Neural cell (in vitro differentiated cells): ENCODE measurements at regions not wholly inside any gene's neighbourhood (a gene's known extent, or its start where the extent isn't known, plus 50 kb on each side); places are given as distances from the start of the nearest gene placed in this dataset.

ENCODE experiments used
- H2AFZ ChIP-seq: fragments of 200-600, 300-800 bp; sonication (generic), shearing (Covaris generic); 2 replicates; pipeline ENCODE4 v1.6.0; 2014; ENCODE audit warnings: low read depth, mild to moderate bottlenecking, antibody characterized with exemption, low read length, moderate library complexity
- H3F3A ChIP-seq: fragments of 200-600 bp; shearing (Covaris generic); 2 replicates; pipeline ENCODE4 v1.6.1; 2016; ENCODE audit warnings: mild to moderate bottlenecking, moderate library complexity, mixed read lengths, antibody characterized with exemption, low read length; ENCODE audit not compliant: insufficient read depth, poor library complexity, severe bottlenecking
- H3K27ac ChIP-seq: fragments of 200-600, 300-800 bp; sonication (generic), shearing (Covaris generic); 2 replicates; pipeline ENCODE4 v1.5.1; 2014; ENCODE audit warnings: mild to moderate bottlenecking, low read length, moderate library complexity
- H3K27me3 ChIP-seq: fragments of 300-800, 200-600 bp; sonication (generic), shearing (Covaris generic); 2 replicates; pipeline ENCODE4 v1.6.0; 2014; ENCODE audit warnings: mild to moderate bottlenecking, low read depth, low read length, moderate library complexity; ENCODE audit not compliant: insufficient read depth
- H3K36me3 ChIP-seq: fragments of 300-800, 200-600 bp; sonication (generic), shearing (Covaris generic); 2 replicates; pipeline ENCODE4 v1.5.1; 2014; ENCODE audit warnings: mild to moderate bottlenecking, antibody characterized with exemption, low read length, moderate library complexity; ENCODE audit not compliant: insufficient read depth
- H3K4me2 ChIP-seq: fragments of 300-800, 200-600 bp; sonication (generic), shearing (Covaris generic); 2 replicates; pipeline ENCODE4 v1.6.0; 2014; ENCODE audit warnings: mild to moderate bottlenecking, low read length
- H3K4me3 ChIP-seq: fragments of 300-800, 200-600 bp; sonication (generic), shearing (Covaris generic); 2 replicates; pipeline ENCODE4 v1.5.1; 2014; ENCODE audit warnings: mild to moderate bottlenecking, low read length, moderate library complexity
- H3K79me2 ChIP-seq: fragments of 200-600 bp; shearing (Covaris generic); replicated peaks from 2 replicates; pipeline ENCODE4 v1.6.0; 2014; ENCODE audit warnings: mild to moderate bottlenecking, low read length, moderate library complexity; ENCODE audit not compliant: insufficient read depth
- H3K9ac ChIP-seq: fragments of 300-800, 200-600 bp; sonication (generic), shearing (Covaris generic); 2 replicates; pipeline ENCODE4 v1.6.1; 2016; ENCODE audit warnings: mild to moderate bottlenecking, low read length, mixed read lengths
- H3K9me2 ChIP-seq: fragments of 200-600 bp; shearing (Covaris generic); 2 replicates; pipeline ENCODE4 v1.6.1; 2016; ENCODE audit warnings: mild to moderate bottlenecking, low read length, mixed read lengths; ENCODE audit not compliant: insufficient read depth
- H3K9me3 ChIP-seq: fragments of 200-600, 300-800 bp; sonication (generic), shearing (Covaris generic); 2 replicates; pipeline ENCODE4 v1.6.1; 2016; ENCODE audit warnings: mild to moderate bottlenecking, mixed run types, low read length, moderate library complexity, mixed read lengths
- H4K20me1 ChIP-seq: fragments of 200-600 bp; shearing (Covaris generic); 2 replicates; pipeline ENCODE4 v1.6.1; 2016; ENCODE audit warnings: mild to moderate bottlenecking, mixed run types; ENCODE audit not compliant: insufficient read depth
- EP300 ChIP-seq: fragments of 450-650 bp; conservative IDR thresholded peaks from 2 replicates; pipeline ENCODE4 v1.6.1; 2014; ENCODE audit warnings: antibody characterized with exemption, mild to moderate bottlenecking, moderate library complexity; ENCODE audit not compliant: poor library complexity, severe bottlenecking
- EZH2 ChIP-seq: fragments of 200-600, 300-800 bp; shearing (Covaris generic), sonication (generic); IDR thresholded peaks from 2 replicates; pipeline ENCODE4 v1.6.1; 2014; ENCODE audit warnings: antibody characterized with exemption, low read length, borderline replicate concordance, mild to moderate bottlenecking; ENCODE audit not compliant: insufficient read depth, poor library complexity, severe bottlenecking
- MXI1 ChIP-seq: fragments of 450-650 bp; conservative IDR thresholded peaks from 2 replicates; pipeline ENCODE4 v1.6.1; 2014; ENCODE audit warnings: antibody characterized with exemption, mild to moderate bottlenecking; ENCODE audit not compliant: poor library complexity, severe bottlenecking
- POLR2AphosphoS5 ChIP-seq: IDR thresholded peaks from 2 replicates; pipeline ENCODE4 v1.6.1; 2012
- RAD21 ChIP-seq: fragments of 450-650 bp; conservative IDR thresholded peaks from 2 replicates; pipeline ENCODE4 v1.6.1; 2014; ENCODE audit warnings: antibody characterized with exemption, mild to moderate bottlenecking, moderate library complexity
- REST ChIP-seq: IDR thresholded peaks from 2 replicates; pipeline ENCODE4 v1.6.1; 2012; ENCODE audit warnings: borderline replicate concordance
- SMC3 ChIP-seq: fragments of 450-650 bp; conservative IDR thresholded peaks from 2 replicates; pipeline ENCODE4 v1.6.1; 2014; ENCODE audit warnings: antibody characterized with exemption, mild to moderate bottlenecking, moderate library complexity; ENCODE audit not compliant: poor library complexity
- TAF1 ChIP-seq: IDR thresholded peaks from 2 replicates; pipeline ENCODE4 v1.6.1; 2012; ENCODE audit warnings: low read depth
- TF ChIP-seq, protein P1 (sequence below): fragments of 450-650 bp; IDR thresholded peaks from 2 replicates; pipeline ENCODE4 v1.5.1; 2014; ENCODE audit warnings: antibody characterized with exemption, mild to moderate bottlenecking, moderate library complexity; ENCODE audit not compliant: poor library complexity, severe bottlenecking

- Histone ChIP-seq H3K27me3 (no peaks in the 10 kb centered on the region), H3K36me3 (no peaks in the 10 kb centered on the region), H3K79me2 (no peaks in the 10 kb centered on the region), H3F3A (no peaks in the 10 kb centered on the region), H3K9ac (no peak overlapping the region), H3K9me3 (no peaks in the 10 kb centered on the region), H4K20me1 (no peaks in the 10 kb centered on the region), H3K9me2 (no peaks in the 10 kb centered on the region), H3K4me3 (no peak overlapping the region), H3K27ac (no peak overlapping the region), H3K4me2 (no peak overlapping the region), H2AFZ (no peak overlapping the region)
- TF ChIP-seq POLR2AphosphoS5: no peak
These were observed 117.1 kb upstream of the IQSEC1 start for GRCh38 chr3:13190378-13190765.

DNA sequence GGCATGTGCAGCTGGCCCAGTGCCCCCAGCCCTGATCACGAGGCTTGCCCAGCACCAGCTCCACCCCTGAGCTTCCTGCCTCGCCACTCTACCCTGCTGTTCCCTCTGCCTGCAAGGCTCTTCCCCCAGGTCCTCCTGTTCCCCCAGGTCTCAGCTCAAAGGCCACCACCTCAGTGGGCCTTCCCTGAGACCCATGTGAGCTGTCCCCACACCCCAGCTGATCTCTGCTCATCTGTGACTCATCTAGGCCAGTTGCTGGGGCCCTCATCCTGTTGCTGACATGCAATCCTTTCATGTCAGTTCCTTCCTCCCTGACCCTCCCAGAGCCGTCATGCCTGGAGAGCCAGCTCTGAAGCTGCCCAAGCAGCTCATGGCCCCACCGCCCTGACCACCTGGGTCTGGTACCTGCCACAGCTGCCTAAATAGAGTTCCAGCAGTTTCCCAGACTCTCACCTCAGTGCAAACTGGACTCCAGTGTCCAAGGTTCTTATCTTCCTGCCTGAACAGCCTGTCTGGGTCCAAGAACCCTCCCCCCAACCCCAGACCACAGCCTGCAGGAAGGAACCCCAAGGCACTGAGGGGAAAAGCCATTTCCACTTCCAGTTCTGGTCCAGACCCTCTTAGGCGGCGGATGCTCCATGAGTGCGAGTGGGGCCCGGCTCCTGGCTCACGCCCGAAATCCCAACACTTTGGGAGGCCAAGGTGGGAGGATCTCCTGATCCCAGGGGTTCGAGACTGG is 116.6 kb upstream of the IQSEC1 start:
- Histone ChIP-seq H3K4me2 (no peak overlapping the region), H3K4me3 (no peak overlapping the region), H3K27me3 (no peaks in the 10 kb centered on the region)

More for the DNA sequence above, 116.6 kb upstream of the IQSEC1 start:
- no peaks in the 10 kb centered on the region for H4K20me1 ChIP-seq
- no peaks in the 10 kb centered on the region for H3K79me2 ChIP-seq
- no peak for TF ChIP-seq TAF1
- TF ChIP-seq POLR2AphosphoS5: no peak
- no peak for TF ChIP-seq REST
- TF ChIP-seq, protein P1, sequence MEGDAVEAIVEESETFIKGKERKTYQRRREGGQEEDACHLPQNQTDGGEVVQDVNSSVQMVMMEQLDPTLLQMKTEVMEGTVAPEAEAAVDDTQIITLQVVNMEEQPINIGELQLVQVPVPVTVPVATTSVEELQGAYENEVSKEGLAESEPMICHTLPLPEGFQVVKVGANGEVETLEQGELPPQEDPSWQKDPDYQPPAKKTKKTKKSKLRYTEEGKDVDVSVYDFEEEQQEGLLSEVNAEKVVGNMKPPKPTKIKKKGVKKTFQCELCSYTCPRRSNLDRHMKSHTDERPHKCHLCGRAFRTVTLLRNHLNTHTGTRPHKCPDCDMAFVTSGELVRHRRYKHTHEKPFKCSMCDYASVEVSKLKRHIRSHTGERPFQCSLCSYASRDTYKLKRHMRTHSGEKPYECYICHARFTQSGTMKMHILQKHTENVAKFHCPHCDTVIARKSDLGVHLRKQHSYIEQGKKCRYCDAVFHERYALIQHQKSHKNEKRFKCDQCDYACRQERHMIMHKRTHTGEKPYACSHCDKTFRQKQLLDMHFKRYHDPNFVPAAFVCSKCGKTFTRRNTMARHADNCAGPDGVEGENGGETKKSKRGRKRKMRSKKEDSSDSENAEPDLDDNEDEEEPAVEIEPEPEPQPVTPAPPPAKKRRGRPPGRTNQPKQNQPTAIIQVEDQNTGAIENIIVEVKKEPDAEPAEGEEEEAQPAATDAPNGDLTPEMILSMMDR: no peak
- TF ChIP-seq EP300: no peak
- no peak for TF ChIP-seq EZH2
- no peak for TF ChIP-seq MXI1
- no peak for TF ChIP-seq RAD21
- TF ChIP-seq SMC3: no peak
- no peaks in the 10 kb centered on the region for H3F3A ChIP-seq
- H2AFZ ChIP-seq: no peak overlapping the region
- H3K9ac ChIP-seq: no peak overlapping the region
- no peaks in the 10 kb centered on the region for H3K9me2 ChIP-seq
- H3K9me3 ChIP-seq: no peaks in the 10 kb centered on the region
- H3K36me3 ChIP-seq: no peaks in the 10 kb centered on the region
- H3K27ac ChIP-seq: no peak overlapping the region
